GM12878 (cell line): ENCODE measurements at regions not wholly inside any gene's neighbourhood (a gene's known extent, or its start where the extent isn't known, plus 50 kb on each side); places are given as distances from the start of the nearest gene placed in this dataset.
A peak's percentile ranks its signal among the peaks of the same experiment; 100 is the strongest.

Source experiments
- BHLHE40 ChIP-seq, 2 experiments: fragments of 450-650 bp in 1 of 2; IDR thresholded peaks; 2 replicates each; pipeline ENCODE4 v1.6.1; 2011 to 2017; ENCODE audit warnings: low read depth in 2 of 2, borderline replicate concordance in 1 of 2, improper control_type of control experiment in 1 of 2, low read length in 1 of 2, mild to moderate bottlenecking in 1 of 2
- CBX5 ChIP-seq: sonication (generic); IDR thresholded peaks from 2 replicates; pipeline ENCODE4 v1.6.1; 2016; ENCODE audit warnings: low read depth, moderate library complexity, mild to moderate bottlenecking, inconsistent platforms
- CUX1 ChIP-seq: IDR thresholded peaks from 2 replicates; pipeline ENCODE4 v1.6.1; 2012; ENCODE audit warnings: improper control_type of control experiment, low read depth, low read length; ENCODE audit not compliant: insufficient replicate concordance
- EED ChIP-seq: sonication (generic); IDR thresholded peaks from 2 replicates; pipeline ENCODE4 v1.6.1; 2016; ENCODE audit warnings: antibody characterized with exemption, low read depth
- ELK1 ChIP-seq: IDR thresholded peaks from 2 replicates; pipeline ENCODE4 v1.6.1; 2012; ENCODE audit warnings: low read depth, low read length, improper control_type of control experiment
- EP300 ChIP-seq, 2 experiments: fragments of 150-350 bp in 1 of 2; IDR thresholded peaks; 2 replicates each; pipeline ENCODE4 v1.6.1; 2011 to 2012; ENCODE audit warnings: low read depth in 2 of 2, low read length in 2 of 2, borderline replicate concordance in 1 of 2, improper control_type of control experiment in 1 of 2, inconsistent platforms in 1 of 2; ENCODE audit not compliant: control insufficient read depth in 1 of 2
- IRF3 ChIP-seq: fragments of 450-650 bp; IDR thresholded peaks from 2 replicates; pipeline ENCODE4 v1.6.1; 2014; ENCODE audit warnings: mild to moderate bottlenecking
- JUND ChIP-seq: IDR thresholded peaks from 2 replicates; pipeline ENCODE4 v1.6.1; 2012; ENCODE audit warnings: low read depth, mild to moderate bottlenecking, low read length, improper control_type of control experiment, moderate library complexity
- MEF2B ChIP-seq: fragments of 450-650 bp; IDR thresholded peaks from 2 replicates; pipeline ENCODE4 v1.6.1; 2018; ENCODE audit warnings: mild to moderate bottlenecking, moderate library complexity; ENCODE audit not compliant: partially characterized antibody, poor library complexity, severe bottlenecking
- NFXL1 ChIP-seq: fragments of 450-650 bp; IDR thresholded peaks from 2 replicates; pipeline ENCODE4 v1.6.1; 2017; ENCODE audit warnings: antibody characterized with exemption, mild to moderate bottlenecking, borderline replicate concordance
- NFYA ChIP-seq: IDR thresholded peaks from 2 replicates; pipeline ENCODE4 v1.6.1; 2011; ENCODE audit warnings: low read depth, mild to moderate bottlenecking, low read length, improper control_type of control experiment, borderline replicate concordance
- PAX8 ChIP-seq: fragments of 450-650 bp; IDR thresholded peaks from 2 replicates; pipeline ENCODE4 v1.6.1; 2017; ENCODE audit warnings: mild to moderate bottlenecking, moderate library complexity
- POLR2AphosphoS2 ChIP-seq: IDR thresholded peaks from 2 replicates; pipeline ENCODE4 v1.6.1; 2011; ENCODE audit warnings: low read depth, mild to moderate bottlenecking, low read length, improper control_type of control experiment, moderate library complexity
- POLR2AphosphoS5 ChIP-seq: IDR thresholded peaks from 2 replicates; pipeline ENCODE4 v1.6.1; 2011; ENCODE audit warnings: mild to moderate bottlenecking, low read length, inconsistent platforms
- RAD21 ChIP-seq: IDR thresholded peaks from 2 replicates; pipeline ENCODE4 v1.6.1; 2011; ENCODE audit warnings: mild to moderate bottlenecking, low read depth, low read length, moderate library complexity; ENCODE audit not compliant: insufficient read depth
- RCOR1 ChIP-seq: conservative IDR thresholded peaks from 2 replicates; pipeline ENCODE4 v1.6.1; 2012; ENCODE audit warnings: low read depth, low read length, improper control_type of control experiment
- RELA ChIP-seq: fragments of 450-650 bp; IDR thresholded peaks from 2 replicates; pipeline ENCODE4 v1.8.0; 2014; ENCODE audit warnings: borderline replicate concordance; ENCODE audit not compliant: partially characterized antibody
- RFX5 ChIP-seq: IDR thresholded peaks from 2 replicates; pipeline ENCODE4 v1.6.1; 2011; ENCODE audit warnings: low read depth, low read length, improper control_type of control experiment
- SP1 ChIP-seq: IDR thresholded peaks from one replicate; pipeline ENCODE4 v1.6.1; 2011; ENCODE audit warnings: low read depth, low read length
- SPI1 ChIP-seq: IDR thresholded peaks from 2 replicates; pipeline ENCODE4 v1.6.1; 2011; ENCODE audit warnings: low read depth, mild to moderate bottlenecking, low read length, moderate library complexity, borderline replicate concordance; ENCODE audit not compliant: insufficient read depth
- STAT3 ChIP-seq: IDR thresholded peaks from 2 replicates; pipeline ENCODE4 v1.6.1; 2011; ENCODE audit warnings: low read depth, low read length, improper control_type of control experiment
- TAF1 ChIP-seq: IDR thresholded peaks from 2 replicates; pipeline ENCODE4 v1.6.1; 2011; ENCODE audit warnings: mild to moderate bottlenecking, low read depth, low read length, borderline replicate concordance
- TARDBP ChIP-seq: IDR thresholded peaks from 2 replicates; pipeline ENCODE4 v1.6.1; 2016; ENCODE audit warnings: borderline replicate concordance
- YBX1 ChIP-seq: fragments of 450-650 bp; IDR thresholded peaks from 2 replicates; pipeline ENCODE4 v1.6.1; 2016; ENCODE audit warnings: antibody characterized with exemption
- ZNF384 ChIP-seq: IDR thresholded peaks from 2 replicates; pipeline ENCODE4 v1.6.1; 2012; ENCODE audit warnings: low read depth, mild to moderate bottlenecking, low read length, improper control_type of control experiment, borderline replicate concordance

GRCh38 chr2:180334514-180334913, 327.4 kb upstream of the CWC22 start (continued):
- peak; percentile 95; the same call in 1 of the 2 replicates for TF ChIP-seq RCOR1
- peak; percentile 52; the same call in 1 of the 2 replicates for TF ChIP-seq JUND
- TF ChIP-seq NFXL1, result no peak
- no peak for TF ChIP-seq TAF1
- TF ChIP-seq SP1, result peak; percentile 42
- no peak for TF ChIP-seq TARDBP
- no peak for TF ChIP-seq EED
- peak; percentile 94 for TF ChIP-seq CBX5
- no peak for TF ChIP-seq RELA
- no peak for TF ChIP-seq CUX1
- TF ChIP-seq POLR2AphosphoS2, result no peak
- no peak for TF ChIP-seq PAX8
- TF ChIP-seq RFX5, result no peak
- peak; percentile 95 to 100 for TF ChIP-seq EP300 (IDR thresholded peaks at IDR 0.05; ENCODE audit: borderline replicate concordance in 1 of 2, control insufficient read depth in 1 of 2, low read depth in 2 of 2, low read length in 2 of 2)
- TF ChIP-seq STAT3, result peak; percentile 76; the same call in 1 of the 2 replicates
- TF ChIP-seq POLR2AphosphoS5, result no peak
- no peak for TF ChIP-seq RAD21
- no peak for TF ChIP-seq ELK1
- TF ChIP-seq ZNF384, result no peak
- TF ChIP-seq MEF2B, result peak; percentile 73
- TF ChIP-seq BHLHE40 (IDR thresholded peaks at IDR 0.05; ENCODE audit: borderline replicate concordance in 1 of 2, low read depth in 2 of 2, low read length in 1 of 2), result peak in 1 of 2 experiments; percentile 33; a peak in 1 of 4 replicates
- TF ChIP-seq NFYA, result no peak
- no peak for TF ChIP-seq IRF3
- TF ChIP-seq SPI1, result peak; percentile 99
- 0 out of 2 replicates have a peak, but pooled peaks have one; percentile 55 for TF ChIP-seq YBX1
